ENCODE measurements at regions not wholly inside any gene's neighbourhood (a gene's known extent, or its start where the extent isn't known, plus 50 kb on each side); places are given as distances from the start of the nearest gene placed in this dataset.

- TF ChIP-seq CTCF (IDR thresholded peaks at IDR 0.05): no peak
- TF ChIP-seq POLR2A (IDR thresholded peaks at IDR 0.05): no peak
Measured at GRCh38 chr1:117803318-117803717, 126.1 kb downstream of the GDAP2 start.

Data from thyroid gland (tissue), 4 donors.